ENCODE measurements at regions not wholly inside any gene's neighbourhood (a gene's known extent, or its start where the extent isn't known, plus 50 kb on each side); places are given as distances from the start of the nearest gene placed in this dataset.

DNA sequence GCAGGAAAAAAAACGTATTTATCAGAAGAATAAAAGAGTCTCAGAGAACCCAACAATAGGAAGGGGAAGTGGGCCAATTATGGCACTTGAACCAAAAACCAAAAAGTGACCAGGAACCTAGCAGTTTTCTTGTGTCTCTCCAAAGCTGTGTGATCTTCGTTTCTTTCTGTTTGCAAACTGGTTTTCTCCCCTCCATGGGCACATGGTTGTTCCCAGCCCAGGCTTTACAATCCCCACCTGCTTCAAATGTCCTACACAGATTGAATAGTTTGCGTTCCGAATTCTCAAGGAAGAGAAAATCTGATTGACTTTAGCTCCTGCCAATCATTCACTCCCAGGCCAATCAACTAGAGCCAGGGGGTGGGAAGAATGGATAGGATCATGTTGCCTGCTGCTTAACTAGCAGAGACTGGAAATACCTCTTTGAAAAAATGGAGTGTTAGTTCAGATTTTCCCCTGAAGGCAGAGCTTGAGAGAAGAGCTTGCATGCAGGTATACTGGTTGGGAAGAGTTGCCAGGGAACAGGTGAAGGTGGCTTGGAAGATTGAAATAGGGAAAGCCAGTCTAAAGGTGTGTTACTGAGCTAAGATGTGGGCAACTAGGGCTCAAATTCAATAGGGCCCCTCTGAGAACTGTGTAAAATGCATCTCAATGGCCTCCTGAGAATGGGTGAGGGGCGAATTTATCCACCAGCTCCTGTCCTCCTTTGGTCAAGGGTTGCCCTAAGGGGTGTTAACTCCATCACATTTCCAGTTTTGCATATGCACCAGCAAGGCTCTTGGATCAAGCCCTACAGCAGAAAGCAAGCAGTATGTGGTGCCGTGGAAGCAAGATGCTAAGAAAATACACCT, 106.4 kb upstream of the SRRM4 start:
- TF ChIP-seq, protein P1, sequence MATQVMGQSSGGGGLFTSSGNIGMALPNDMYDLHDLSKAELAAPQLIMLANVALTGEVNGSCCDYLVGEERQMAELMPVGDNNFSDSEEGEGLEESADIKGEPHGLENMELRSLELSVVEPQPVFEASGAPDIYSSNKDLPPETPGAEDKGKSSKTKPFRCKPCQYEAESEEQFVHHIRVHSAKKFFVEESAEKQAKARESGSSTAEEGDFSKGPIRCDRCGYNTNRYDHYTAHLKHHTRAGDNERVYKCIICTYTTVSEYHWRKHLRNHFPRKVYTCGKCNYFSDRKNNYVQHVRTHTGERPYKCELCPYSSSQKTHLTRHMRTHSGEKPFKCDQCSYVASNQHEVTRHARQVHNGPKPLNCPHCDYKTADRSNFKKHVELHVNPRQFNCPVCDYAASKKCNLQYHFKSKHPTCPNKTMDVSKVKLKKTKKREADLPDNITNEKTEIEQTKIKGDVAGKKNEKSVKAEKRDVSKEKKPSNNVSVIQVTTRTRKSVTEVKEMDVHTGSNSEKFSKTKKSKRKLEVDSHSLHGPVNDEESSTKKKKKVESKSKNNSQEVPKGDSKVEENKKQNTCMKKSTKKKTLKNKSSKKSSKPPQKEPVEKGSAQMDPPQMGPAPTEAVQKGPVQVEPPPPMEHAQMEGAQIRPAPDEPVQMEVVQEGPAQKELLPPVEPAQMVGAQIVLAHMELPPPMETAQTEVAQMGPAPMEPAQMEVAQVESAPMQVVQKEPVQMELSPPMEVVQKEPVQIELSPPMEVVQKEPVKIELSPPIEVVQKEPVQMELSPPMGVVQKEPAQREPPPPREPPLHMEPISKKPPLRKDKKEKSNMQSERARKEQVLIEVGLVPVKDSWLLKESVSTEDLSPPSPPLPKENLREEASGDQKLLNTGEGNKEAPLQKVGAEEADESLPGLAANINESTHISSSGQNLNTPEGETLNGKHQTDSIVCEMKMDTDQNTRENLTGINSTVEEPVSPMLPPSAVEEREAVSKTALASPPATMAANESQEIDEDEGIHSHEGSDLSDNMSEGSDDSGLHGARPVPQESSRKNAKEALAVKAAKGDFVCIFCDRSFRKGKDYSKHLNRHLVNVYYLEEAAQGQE (IDR thresholded peaks at IDR 0.05; ENCODE audit: insufficient read depth in 1 of 2, low read depth in 2 of 2, low read length in 2 of 2): no peak
- TF ChIP-seq POLR2AphosphoS5 (IDR thresholded peaks at IDR 0.05; ENCODE audit: low read depth, low read length) (no peak), SIN3A (IDR thresholded peaks at IDR 0.05; ENCODE audit: borderline replicate concordance, insufficient read depth, low read length) (no peak), TAF1 (IDR thresholded peaks at IDR 0.05; ENCODE audit: borderline replicate concordance, insufficient read depth, low read length) (no peak), FOXP2 (optimal IDR thresholded peaks at IDR 0.05; ENCODE audit: borderline replicate concordance, extremely low read depth, extremely low read length, insufficient read depth) (no peak)
